NCI-H1436 treated with DMSO at 0.1 percent for 48 hours (cell line): ENCODE measurements at regions not wholly inside any gene's neighbourhood (a gene's known extent, or its start where the extent isn't known, plus 50 kb on each side); places are given as distances from the start of the nearest gene placed in this dataset.

Experiments
- DNase-seq: peaks from one replicate; lab custom pipeline; 2025; lab: John Stamatoyannopoulos, UW

DNA sequence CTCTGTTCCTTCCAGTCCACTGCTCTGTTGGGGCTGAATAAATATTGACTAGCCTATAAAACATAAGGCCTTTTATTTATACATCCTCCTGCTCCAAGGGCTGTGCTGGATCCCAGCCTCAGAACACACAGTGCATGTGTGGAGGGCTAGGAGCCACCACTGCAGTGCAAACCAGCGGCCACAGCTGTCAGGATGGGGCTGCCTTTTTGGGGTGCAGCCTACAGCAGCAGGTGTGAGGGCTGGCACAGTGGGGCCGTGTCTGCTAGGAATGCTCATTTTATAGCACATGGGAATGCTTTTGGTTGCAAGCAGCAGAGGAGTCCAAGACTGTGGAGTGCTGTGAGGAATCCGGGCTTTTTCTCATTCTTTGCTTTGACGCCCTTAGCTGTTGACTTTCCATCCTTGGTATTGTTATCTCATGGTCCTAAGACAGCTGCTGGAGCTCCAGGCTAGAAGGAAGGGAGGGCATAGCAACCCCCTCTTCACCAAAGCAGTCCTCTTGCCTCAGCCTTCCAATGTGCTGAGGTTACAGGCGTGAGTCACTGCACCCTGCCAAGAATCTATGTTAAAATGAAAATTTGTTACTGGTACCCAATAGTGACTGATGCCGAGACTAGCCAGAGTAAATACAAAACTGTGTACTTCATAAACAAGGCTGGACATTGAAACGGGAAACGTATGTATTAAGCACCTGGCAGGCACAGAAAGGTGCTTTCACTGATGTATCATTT, 334.3 kb upstream of the GATB start:
- DNase-seq: no peak

DNA sequence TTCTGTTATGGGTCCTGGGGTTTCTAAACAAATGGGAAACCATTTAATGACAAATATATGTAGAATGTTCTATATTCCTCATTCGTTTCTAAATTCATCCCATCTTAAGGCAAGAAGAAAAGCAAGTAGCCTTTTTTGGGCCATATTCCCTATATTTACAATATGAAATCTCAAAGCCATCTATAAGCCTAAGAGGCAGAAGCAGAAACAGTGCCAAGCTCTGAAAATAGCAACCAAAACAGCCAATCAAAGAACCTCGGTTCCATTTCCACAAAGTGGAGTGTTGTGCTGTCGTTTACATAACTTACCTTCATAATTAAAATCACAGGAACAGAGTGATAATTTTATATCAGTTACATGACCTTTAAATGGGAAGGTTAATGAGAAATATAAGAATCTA, 330.6 kb upstream of the GATB start:
- no peak for DNase-seq

GRCh38 chr4:152090543-152090942, 329.7 kb upstream of the GATB start:
- DNase-seq: no peak

GRCh38 chr4:152089584-152089983, 328.8 kb upstream of the GATB start:
- DNase-seq: no peak

- DNase-seq: no peak
Measured at GRCh38 chr4:152087335-152087734, 326.5 kb upstream of the GATB start.

GRCh38 chr4:152085657-152086056, 324.9 kb upstream of the GATB start:
- no peak for DNase-seq

DNA sequence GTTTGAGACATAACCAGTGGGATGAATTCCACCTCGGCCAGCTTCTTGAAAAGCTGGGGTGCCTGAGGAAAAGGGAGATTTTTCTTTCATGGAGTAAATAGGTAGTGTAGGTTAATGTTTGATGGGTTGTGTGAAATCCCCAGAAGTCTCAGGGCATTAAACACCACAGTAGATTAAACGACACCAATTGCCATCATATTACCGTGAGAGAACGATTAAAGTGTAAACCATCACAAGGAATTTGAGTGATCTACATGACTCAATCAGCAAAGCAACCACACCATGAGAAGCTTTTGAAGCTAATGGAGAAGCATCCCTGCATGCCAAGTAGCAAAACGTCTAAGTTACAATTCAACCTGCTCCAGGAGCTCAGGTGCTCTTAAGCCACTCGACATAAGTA, 322.5 kb upstream of the GATB start:
- no peak for DNase-seq

GRCh38 chr4:152081024-152081423, 320.2 kb upstream of the GATB start:
- no peak for DNase-seq

DNA sequence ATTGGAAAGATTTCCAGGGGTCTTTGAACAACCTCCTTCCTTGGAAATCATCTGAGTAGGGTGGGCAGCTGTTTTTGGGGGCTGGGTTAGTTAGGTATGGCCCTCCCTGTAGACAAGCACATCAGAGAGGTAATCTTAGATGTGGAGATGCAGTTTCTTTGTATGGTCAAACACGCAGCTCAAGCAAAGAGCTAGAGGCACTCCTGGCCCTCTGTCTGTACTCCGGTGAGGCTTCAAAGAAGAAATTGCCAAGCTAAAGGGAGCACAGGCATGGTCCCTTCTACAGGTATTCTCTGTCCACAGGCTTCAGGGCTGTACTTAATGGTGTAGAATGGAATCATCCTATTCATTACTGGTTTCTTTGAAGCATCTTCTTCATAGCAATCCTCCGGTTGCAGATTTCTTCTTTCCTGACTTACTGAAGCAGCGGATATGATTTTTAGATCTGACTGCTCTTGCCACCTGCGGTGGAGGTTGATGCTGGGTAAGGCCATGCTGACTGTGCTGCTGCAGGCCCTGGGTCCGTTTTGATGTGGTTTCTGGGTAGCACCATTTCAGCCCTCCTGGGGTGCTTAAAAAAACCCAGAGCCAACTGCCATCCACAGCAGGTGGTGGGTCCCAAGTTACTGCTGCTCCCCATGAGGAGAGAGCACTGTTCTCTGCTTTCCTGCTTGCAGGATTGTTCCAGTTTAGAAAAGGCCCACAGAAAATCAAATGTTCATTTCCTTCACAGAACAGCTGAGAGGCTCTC, 318.9 kb upstream of the GATB start:
- DNase-seq: no peak

DNA sequence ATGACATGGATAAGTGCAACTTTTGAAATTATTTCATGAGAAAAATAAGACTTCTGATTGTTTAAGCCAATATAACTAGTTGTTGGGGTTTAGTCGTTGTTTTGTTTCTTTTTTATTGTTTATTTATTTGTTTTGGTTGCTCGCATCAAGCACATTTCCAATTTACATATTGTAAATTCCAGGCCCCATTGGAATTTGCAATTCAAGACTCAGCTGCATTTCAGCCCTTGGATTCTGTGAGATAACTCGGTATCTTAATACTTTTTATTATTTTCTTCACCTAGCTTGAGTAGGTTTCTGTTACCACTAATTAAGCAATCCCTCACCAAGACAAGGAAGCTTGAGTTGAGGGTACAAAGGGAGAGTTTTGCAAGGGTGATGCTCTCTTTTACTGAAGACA, 318.3 kb upstream of the GATB start:
- no peak for DNase-seq

- DNase-seq: no peak
Measured at GRCh38 chr4:152077582-152077981, 316.8 kb upstream of the GATB start.

GRCh38 chr4:152075253-152075928, 314.6 kb upstream of the GATB start:
- no peak for DNase-seq

GRCh38 chr4:152074573-152074972, 313.8 kb upstream of the GATB start:
- DNase-seq: no peak

GRCh38 chr4:152074088-152074437, 313.3 kb upstream of the GATB start:
- no peak for DNase-seq

GRCh38 chr4:152073351-152074087, 312.7 kb upstream of the GATB start:
- DNase-seq: no peak

DNA sequence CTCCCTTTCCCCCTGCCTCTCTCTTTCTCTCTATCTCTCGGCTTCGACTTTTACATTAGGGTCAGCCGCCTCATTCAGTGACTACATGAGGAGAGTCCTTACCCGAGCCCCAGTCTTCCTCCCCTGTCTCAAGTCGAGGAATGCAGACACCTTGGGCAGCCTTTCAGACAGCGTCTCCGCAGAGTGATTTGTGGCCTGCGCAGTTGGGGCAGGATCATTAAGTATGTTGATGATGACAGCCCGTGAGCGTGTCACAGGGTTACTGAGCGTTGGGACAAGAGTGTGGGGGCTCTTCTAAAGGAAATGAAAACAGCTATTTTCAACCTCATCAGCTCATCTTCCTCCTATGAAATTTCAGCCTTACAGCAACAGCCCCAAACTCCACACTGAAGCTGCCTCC, 312.1 kb upstream of the GATB start:
- no peak for DNase-seq

DNA sequence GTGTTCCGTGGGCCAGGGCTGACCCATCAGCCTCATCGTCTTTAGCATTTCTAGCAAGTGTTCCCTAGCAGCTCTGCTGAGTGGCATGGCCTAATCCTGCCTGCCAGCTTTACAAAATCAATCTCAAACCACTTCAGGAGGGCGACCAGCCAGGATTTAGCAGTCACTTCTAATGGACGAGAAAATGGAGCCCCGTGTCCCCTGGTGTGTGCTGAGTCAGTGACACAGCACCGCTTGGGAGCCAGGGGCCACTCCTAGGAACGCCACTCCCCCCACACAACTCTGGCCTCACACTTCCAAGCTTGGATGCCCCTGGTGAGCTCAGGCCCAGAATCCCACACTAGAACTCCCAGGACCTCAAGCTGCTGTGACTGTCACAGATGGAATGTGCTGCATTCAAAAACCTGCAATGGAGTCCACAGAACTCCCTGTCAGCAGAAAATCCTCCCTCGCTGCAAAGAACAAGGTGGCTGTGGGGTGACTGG, 311.2 kb upstream of the GATB start:
- no peak for DNase-seq

DNA sequence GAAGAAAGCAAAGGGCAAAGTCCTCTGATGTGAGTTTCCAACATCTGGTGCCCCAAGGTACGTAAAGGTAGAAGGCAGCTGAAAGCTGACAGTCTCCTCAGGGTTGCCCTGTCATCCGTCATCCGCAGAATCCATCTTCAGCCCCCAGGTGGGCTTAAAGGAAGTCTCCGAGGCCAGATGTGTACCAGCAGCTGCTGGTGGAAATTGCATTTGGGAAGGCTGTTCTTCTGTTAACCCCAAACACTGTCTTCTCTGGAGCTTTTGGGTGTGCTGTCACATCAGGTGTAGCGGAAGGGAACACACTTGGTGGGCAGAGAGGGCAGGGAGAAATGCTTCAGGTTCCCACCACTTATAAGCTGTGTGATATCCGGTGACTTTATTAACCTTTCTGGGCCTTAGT, 310.0 kb upstream of the GATB start:
- no peak for DNase-seq

DNA sequence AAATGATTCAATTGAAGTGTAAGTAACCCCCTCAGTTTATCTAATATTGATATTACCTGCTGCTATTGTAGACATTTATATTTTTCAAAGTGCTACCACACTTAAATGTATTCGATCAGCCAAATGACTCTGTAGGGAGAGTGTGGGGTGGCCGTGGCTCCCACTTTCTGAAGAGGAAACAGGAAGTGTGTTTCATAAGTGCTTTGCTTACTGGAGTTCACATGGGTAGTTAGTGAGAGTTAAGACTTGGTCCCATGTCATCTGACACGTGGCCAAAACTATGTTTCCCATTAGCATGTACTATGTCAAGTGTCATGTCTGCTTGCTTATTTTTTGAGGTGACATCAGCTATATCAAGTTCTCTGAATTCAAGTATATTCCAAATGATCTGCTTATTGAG, 308.1 kb upstream of the GATB start:
- DNase-seq: no peak

GRCh38 chr4:152065545-152065944, 304.7 kb upstream of the GATB start:
- DNase-seq: no peak

DNA sequence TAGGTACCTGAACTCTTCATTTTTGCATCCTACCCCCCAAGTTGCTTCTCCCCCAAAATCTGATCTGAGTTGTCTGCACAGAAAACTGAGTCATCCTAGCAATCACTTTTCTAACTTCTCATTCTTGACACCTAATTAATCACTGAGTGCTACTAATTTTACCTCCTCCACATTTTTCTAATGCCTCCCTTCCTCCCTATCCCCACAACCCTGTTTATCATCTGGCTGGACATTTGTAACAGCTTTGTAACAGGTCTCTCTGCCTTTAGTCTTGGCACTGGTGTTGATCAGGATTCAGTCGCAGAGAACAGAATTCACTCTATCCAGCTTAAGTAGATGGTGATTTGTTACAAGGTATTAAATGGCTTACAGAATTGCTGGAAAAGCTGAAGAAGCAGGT, 303.9 kb upstream of the GATB start:
- no peak for DNase-seq

DNA sequence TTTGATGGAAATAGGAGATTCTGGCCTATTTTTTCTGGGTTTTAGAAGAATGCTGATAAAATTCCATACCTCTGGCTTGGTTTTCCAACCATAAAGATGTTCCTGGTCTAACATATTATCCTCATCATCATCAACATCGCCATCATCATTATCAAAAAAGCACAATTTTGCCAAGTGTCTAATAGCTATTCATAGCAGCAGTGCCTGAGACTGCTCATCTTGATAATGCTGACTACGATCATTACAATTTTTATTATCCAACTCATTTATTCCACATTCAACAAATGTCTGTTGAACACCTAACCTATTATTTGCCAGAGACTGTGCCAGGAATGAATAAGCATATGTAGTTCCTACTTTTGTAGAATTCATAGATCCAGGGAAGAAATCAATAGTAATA, 303.5 kb upstream of the GATB start:
- DNase-seq: no peak
